HEK293T (cell line): ENCODE measurements at regions not wholly inside any gene's neighbourhood (a gene's known extent, or its start where the extent isn't known, plus 50 kb on each side); places are given as distances from the start of the nearest gene placed in this dataset.

Source experiments
- ARNT ChIP-seq: fragments of 450-650 bp; IDR thresholded peaks from 2 replicates; pipeline ENCODE4 v1.6.1; 2017; ENCODE audit warnings: mild to moderate bottlenecking
- BHLHE40 ChIP-seq: fragments of 450-650 bp; IDR thresholded peaks from 2 replicates; pipeline ENCODE4 v1.6.1; 2016; ENCODE audit warnings: mild to moderate bottlenecking, moderate library complexity, borderline replicate concordance
- FOXM1 ChIP-seq: fragments of 450-650 bp; IDR thresholded peaks from 2 replicates; pipeline ENCODE4 v1.6.1; 2017; ENCODE audit warnings: mild to moderate bottlenecking, borderline replicate concordance
- HDGF ChIP-seq: fragments of 450-650 bp; IDR thresholded peaks from 2 replicates; pipeline ENCODE4 v1.6.1; 2017; ENCODE audit warnings: antibody characterized with exemption, borderline replicate concordance
- LEF1 ChIP-seq: fragments of 450-650 bp; IDR thresholded peaks from 2 replicates; pipeline ENCODE4 v1.6.1; 2017; ENCODE audit warnings: mild to moderate bottlenecking, borderline replicate concordance
- SP1 ChIP-seq: fragments of 450-650 bp; IDR thresholded peaks from 2 replicates; pipeline ENCODE4 v1.6.1; 2017
- ZNF384 ChIP-seq: fragments of 450-650 bp; IDR thresholded peaks from 2 replicates; pipeline ENCODE4 v1.6.1; 2016

- TF ChIP-seq SP1 (no peak), FOXM1 (no peak), ZNF384 (no peak), LEF1 (no peak), ARNT (no peak), HDGF (no peak), BHLHE40 (no peak)
These were observed 107.2 kb downstream of the SOX11 start for GRCh38 chr2:5799348-5799747.
